ENCODE measurements at regions not wholly inside any gene's neighbourhood (a gene's known extent, or its start where the extent isn't known, plus 50 kb on each side); places are given as distances from the start of the nearest gene placed in this dataset.

- Histone ChIP-seq H3K4me1 (no peaks in the 10 kb centered on the region), H3K27ac (no peak overlapping the region), H3K9me3 (no peaks in the 10 kb centered on the region), H3K27me3 (no peaks in the 10 kb centered on the region), H3K4me3 (no peak overlapping the region), H3K36me3 (no peaks in the 10 kb centered on the region)
- TF ChIP-seq POLR2A (IDR thresholded peaks at IDR 0.05): no peak
- ATAC-seq (no peak), DNase-seq (no peak)
- in situ Hi-C loops (cut with MboI; ENCODE audit: low sequenced_read_pairs in 4 of 4) (no loop called here), intact Hi-C loops (cut with DNase I; ENCODE audit: low total_unique reads) (no loop called here)
Measured at GRCh38 chr1:239814306-239814881, 277.3 kb upstream of the FMN2 start.

GRCh38 chr1:239815074-239815473 lies 276.6 kb upstream of the FMN2 start:
- no peaks in the 10 kb centered on the region for H3K36me3 ChIP-seq
- intact Hi-C loops (cut with DNase I; ENCODE audit: low total_unique reads) (no loop called here), in situ Hi-C loops (cut with MboI; ENCODE audit: low sequenced_read_pairs in 4 of 4) (no loop called here)
- DNase-seq (no peak), ATAC-seq (no peak)
- no peaks in the 10 kb centered on the region for H3K4me1 ChIP-seq
- H3K9me3 ChIP-seq: no peaks in the 10 kb centered on the region
- H3K27ac ChIP-seq: no peak overlapping the region
- TF ChIP-seq POLR2A (IDR thresholded peaks at IDR 0.05) (no peak), CTCF (IDR thresholded peaks at IDR 0.05 in 4 of 5, conservative IDR thresholded peaks at IDR 0.05 in 1 of 5) (no peak)
- no peak overlapping the region for H3K4me3 ChIP-seq
- H3K27me3 ChIP-seq: no peaks in the 10 kb centered on the region

GRCh38 chr1:239816081-239816782 lies 275.5 kb upstream of the FMN2 start:
- no peak for TF ChIP-seq POLR2A (IDR thresholded peaks at IDR 0.05)
- no peak for TF ChIP-seq CTCF (IDR thresholded peaks at IDR 0.05 in 4 of 5, conservative IDR thresholded peaks at IDR 0.05 in 1 of 5)
- Histone ChIP-seq H3K27ac (no peak overlapping the region), H3K4me1 (no peaks in the 10 kb centered on the region), H3K4me3 (no peak overlapping the region), H3K27me3 (no peaks in the 10 kb centered on the region), H3K9me3 (no peaks in the 10 kb centered on the region), H3K36me3 (no peaks in the 10 kb centered on the region)
- ATAC-seq: no peak
- no peak for DNase-seq
- intact Hi-C loops (cut with DNase I; ENCODE audit: low total_unique reads): no loop called here
- in situ Hi-C loops (cut with MboI; ENCODE audit: low sequenced_read_pairs in 4 of 4): no loop called here

- in situ Hi-C loops (cut with MboI; ENCODE audit: low sequenced_read_pairs in 4 of 4) (no loop called here), intact Hi-C loops (cut with DNase I; ENCODE audit: low total_unique reads) (no loop called here)
- no peaks in the 10 kb centered on the region for H3K4me1 ChIP-seq
- DNase-seq (no peak), ATAC-seq (no peak)
- no peak overlapping the region for H3K4me3 ChIP-seq
- no peaks in the 10 kb centered on the region for H3K36me3 ChIP-seq
- no peaks in the 10 kb centered on the region for H3K9me3 ChIP-seq
- TF ChIP-seq CTCF (IDR thresholded peaks at IDR 0.05 in 4 of 5, conservative IDR thresholded peaks at IDR 0.05 in 1 of 5): no peak
- no peak for TF ChIP-seq POLR2A (IDR thresholded peaks at IDR 0.05)
- H3K27me3 ChIP-seq: no peaks in the 10 kb centered on the region
- H3K27ac ChIP-seq: no peak overlapping the region
Measured at GRCh38 chr1:239817276-239817675, 274.4 kb upstream of the FMN2 start.

- no peak overlapping the region for H3K27ac ChIP-seq
- intact Hi-C loops (cut with DNase I; ENCODE audit: low total_unique reads) (no loop called here), in situ Hi-C loops (cut with MboI; ENCODE audit: low sequenced_read_pairs in 4 of 4) (no loop called here)
- DNase-seq (no peak), ATAC-seq (no peak)
- no peak for TF ChIP-seq CTCF (IDR thresholded peaks at IDR 0.05 in 4 of 5, conservative IDR thresholded peaks at IDR 0.05 in 1 of 5)
- TF ChIP-seq POLR2A (IDR thresholded peaks at IDR 0.05): no peak
- H3K9me3 ChIP-seq: no peaks in the 10 kb centered on the region
- no peaks in the 10 kb centered on the region for H3K27me3 ChIP-seq
- no peaks in the 10 kb centered on the region for H3K36me3 ChIP-seq
- H3K4me3 ChIP-seq: no peak overlapping the region
- no peaks in the 10 kb centered on the region for H3K4me1 ChIP-seq
Measured at GRCh38 chr1:239817801-239818200, 273.9 kb upstream of the FMN2 start.

Data from gastrocnemius medialis (tissue), 4 donors.